MG63 (cell line): ENCODE measurements at regions not wholly inside any gene's neighbourhood (a gene's known extent, or its start where the extent isn't known, plus 50 kb on each side); places are given as distances from the start of the nearest gene placed in this dataset.

Source experiments
- DNase-seq: peaks from one replicate; pipeline ENCODE4 v3.0.0-alpha.2; 2020
- H3K27me3 ChIP-seq: fragments of 250-450 bp; sonication (Bioruptor Pico); 2 replicates; pipeline ENCODE4 v1.5.1; 2020; ENCODE audit warnings: mild to moderate bottlenecking, moderate library complexity
- H3K36me3 ChIP-seq: fragments of 250-450 bp; sonication (Bioruptor Pico); 2 replicates; pipeline ENCODE4 v1.5.1; 2020; ENCODE audit warnings: mild to moderate bottlenecking, moderate library complexity
- H3K4me3 ChIP-seq: fragments of 250-450 bp; sonication (Bioruptor Pico); 2 replicates; pipeline ENCODE4 v1.5.1; 2020; ENCODE audit warnings: mild to moderate bottlenecking, moderate library complexity
- H3K9me3 ChIP-seq: fragments of 250-450 bp; sonication (Bioruptor Pico); 2 replicates; pipeline ENCODE4 v1.5.1; 2020; ENCODE audit warnings: mild to moderate bottlenecking, moderate library complexity

GRCh38 chr6:44631968-44632367 is 244.5 kb downstream of the CDC5L start:
- H3K4me3 ChIP-seq, result no peak overlapping the region
- no peaks in the 10 kb centered on the region for H3K36me3 ChIP-seq
- no peaks in the 10 kb centered on the region for H3K27me3 ChIP-seq
- DNase-seq, result no peak
- no peaks in the 10 kb centered on the region for H3K9me3 ChIP-seq

GRCh38 chr6:44634321-44634720 is 246.8 kb downstream of the CDC5L start:
- Histone ChIP-seq H3K27me3 (no peaks in the 10 kb centered on the region), H3K4me3 (no peak overlapping the region), H3K9me3 (no peaks in the 10 kb centered on the region), H3K36me3 (no peaks in the 10 kb centered on the region)
- no peak for DNase-seq

GRCh38 chr6:44635486-44635885 is 248.0 kb downstream of the CDC5L start:
- H3K27me3 ChIP-seq, result no peaks in the 10 kb centered on the region
- H3K9me3 ChIP-seq, result no peaks in the 10 kb centered on the region
- no peak for DNase-seq
- H3K36me3 ChIP-seq, result no peaks in the 10 kb centered on the region
- H3K4me3 ChIP-seq, result no peak overlapping the region

GRCh38 chr6:44636561-44637248 is 249.2 kb downstream of the CDC5L start:
- no peak overlapping the region for H3K4me3 ChIP-seq
- H3K27me3 ChIP-seq, result no peaks in the 10 kb centered on the region
- peak; percentile 63 for DNase-seq
- H3K9me3 ChIP-seq, result no peaks in the 10 kb centered on the region
- no peaks in the 10 kb centered on the region for H3K36me3 ChIP-seq

- Histone ChIP-seq H3K36me3 (no peaks in the 10 kb centered on the region), H3K27me3 (no peaks in the 10 kb centered on the region), H3K4me3 (no peak overlapping the region), H3K9me3 (no peaks in the 10 kb centered on the region)
- DNase-seq, result no peak
These were observed 254.0 kb downstream of the CDC5L start for GRCh38 chr6:44641344-44642031.

- Histone ChIP-seq H3K4me3 (no peak overlapping the region), H3K9me3 (no peaks in the 10 kb centered on the region), H3K27me3 (no peaks in the 10 kb centered on the region), H3K36me3 (no peaks in the 10 kb centered on the region)
- no peak for DNase-seq
These were observed 254.8 kb downstream of the CDC5L start for GRCh38 chr6:44642349-44642748.

GRCh38 chr6:44642870-44643522 is 255.5 kb downstream of the CDC5L start:
- H3K27me3 ChIP-seq, result no peaks in the 10 kb centered on the region
- H3K4me3 ChIP-seq, result no peak overlapping the region
- no peak for DNase-seq
- no peaks in the 10 kb centered on the region; the same call in 1 of the 2 replicates for H3K9me3 ChIP-seq
- H3K36me3 ChIP-seq, result no peaks in the 10 kb centered on the region

GRCh38 chr6:44645276-44645675 is 257.8 kb downstream of the CDC5L start:
- no peaks in the 10 kb centered on the region for H3K36me3 ChIP-seq
- H3K4me3 ChIP-seq, result no peak overlapping the region
- DNase-seq, result no peak

GRCh38 chr6:44646355-44646754 is 258.8 kb downstream of the CDC5L start:
- no peak for DNase-seq
- no peak overlapping the region for H3K4me3 ChIP-seq
- peaks cover 7% of the 10 kb centered on the region; the same call in 1 of the 2 replicates for H3K9me3 ChIP-seq
- no peaks in the 10 kb centered on the region for H3K36me3 ChIP-seq
- no peaks in the 10 kb centered on the region for H3K27me3 ChIP-seq

More at GRCh38 chr6:44645276-44645675, 257.8 kb downstream of the CDC5L start:
- H3K9me3 ChIP-seq, result peaks cover 7% of the 10 kb centered on the region; the same call in 1 of the 2 replicates
- no peaks in the 10 kb centered on the region for H3K27me3 ChIP-seq

- H3K4me3 ChIP-seq, result no peak overlapping the region
- no peaks in the 10 kb centered on the region for H3K36me3 ChIP-seq
- peaks cover 7% of the 10 kb centered on the region; the same call in 1 of the 2 replicates for H3K9me3 ChIP-seq
- DNase-seq, result no peak
- peaks cover 2% of the 10 kb centered on the region; the same call in 1 of the 2 replicates for H3K27me3 ChIP-seq
These were observed 262.0 kb downstream of the CDC5L start for GRCh38 chr6:44649365-44650025.

- H3K27me3 ChIP-seq, result peaks cover 4% of the 10 kb centered on the region; the same call in 1 of the 2 replicates
- peaks cover 7% of the 10 kb centered on the region; the same call in 1 of the 2 replicates for H3K9me3 ChIP-seq
- no peak overlapping the region for H3K4me3 ChIP-seq
- H3K36me3 ChIP-seq, result no peaks in the 10 kb centered on the region
- DNase-seq, result no peak
These were observed 263.0 kb downstream of the CDC5L start for GRCh38 chr6:44650495-44650894.

- DNase-seq, result no peak
These were observed 263.4 kb downstream of the CDC5L start for GRCh38 chr6:44650947-44651346.

GRCh38 chr6:44651604-44652003 is 264.1 kb downstream of the CDC5L start:
- Histone ChIP-seq H3K27me3 (peaks cover 4% of the 10 kb centered on the region; the same call in 1 of the 2 replicates), H3K4me3 (no peak overlapping the region), H3K9me3 (peaks cover 7% of the 10 kb centered on the region), H3K36me3 (no peaks in the 10 kb centered on the region)
- DNase-seq, result no peak

More at GRCh38 chr6:44650947-44651346, 263.4 kb downstream of the CDC5L start:
- peaks cover 7% of the 10 kb centered on the region; the same call in 1 of the 2 replicates for H3K9me3 ChIP-seq
- no peaks in the 10 kb centered on the region for H3K36me3 ChIP-seq
- peaks cover 4% of the 10 kb centered on the region; the same call in 1 of the 2 replicates for H3K27me3 ChIP-seq
- H3K4me3 ChIP-seq, result no peak overlapping the region

- Histone ChIP-seq H3K36me3 (no peaks in the 10 kb centered on the region), H3K27me3 (peaks cover 4% of the 10 kb centered on the region; the same call in 1 of the 2 replicates), H3K9me3 (peaks cover 7% of the 10 kb centered on the region), H3K4me3 (no peak overlapping the region)
- no peak for DNase-seq
These were observed 265.0 kb downstream of the CDC5L start for GRCh38 chr6:44652547-44652946.

GRCh38 chr6:44653091-44653490 is 265.6 kb downstream of the CDC5L start:
- Histone ChIP-seq H3K27me3 (peaks cover 4% of the 10 kb centered on the region; the same call in 1 of the 2 replicates), H3K9me3 (peaks cover 6% of the 10 kb centered on the region), H3K4me3 (no peak overlapping the region)

GRCh38 chr6:44653761-44654218 is 266.3 kb downstream of the CDC5L start:
- peaks cover 4% of the 10 kb centered on the region for H3K9me3 ChIP-seq
- no peak for DNase-seq
- no peak overlapping the region for H3K4me3 ChIP-seq
- H3K36me3 ChIP-seq, result peaks cover 3% of the 10 kb centered on the region; the same call in 1 of the 2 replicates
- H3K27me3 ChIP-seq, result peaks cover 4% of the 10 kb centered on the region; the same call in 1 of the 2 replicates

More at GRCh38 chr6:44653091-44653490, 265.6 kb downstream of the CDC5L start:
- DNase-seq, result no peak
- H3K36me3 ChIP-seq, result no peaks in the 10 kb centered on the region
